Testis (tissue), 2 donors: ENCODE measurements at regions not wholly inside any gene's neighbourhood (a gene's known extent, or its start where the extent isn't known, plus 50 kb on each side); places are given as distances from the start of the nearest gene placed in this dataset.

Source experiments
- CTCF ChIP-seq, 3 experiments: fragments of 450-650 bp in 2 of 3; fragments of 200-600 bp in 1 of 3; sonication (generic) in 1 of 3; IDR thresholded peaks; one replicate each; pipeline ENCODE4 v1.5.1; 2016 to 2019; ENCODE audit warnings: antibody characterized with exemption in 3 of 3, mild to moderate bottlenecking in 2 of 3, moderate library complexity in 1 of 3
- POLR2A ChIP-seq: fragments of 450-650 bp; IDR thresholded peaks from one replicate; pipeline ENCODE4 v1.6.1; 2017; ENCODE audit warnings: antibody characterized with exemption, mild to moderate bottlenecking, moderate library complexity

GRCh38 chr10:123576706-123577105 lies 89.4 kb upstream of the GPR26 start:
- TF ChIP-seq CTCF (IDR thresholded peaks at IDR 0.05) = no peak
- no peak for TF ChIP-seq POLR2A
